Lung (tissue), 11 donors: ENCODE measurements at regions not wholly inside any gene's neighbourhood (a gene's known extent, or its start where the extent isn't known, plus 50 kb on each side); places are given as distances from the start of the nearest gene placed in this dataset.
"Not testable (repeated sequence)": the region's sequence is repeated elsewhere in the genome, so short reads cannot be mapped to it uniquely, and the experiment has no call there.

Experiments
- ATAC-seq: fragments of 200-7000 bp; cut with Tn5 transposase; one replicate; pipeline ENCODE4 v1.9.1; 2020; ENCODE audit warnings: moderate number of reproducible peaks; ENCODE audit not compliant: insufficient read depth, low FRiP score
- DNase-seq, 3 donors: peaks; one replicate each; pipeline ENCODE4 v3.0.0-alpha.2; 2013 to 2017
- H3K27ac ChIP-seq, 2 donors: one replicate each; pipeline ENCODE4 v1.5.1; 2013; ENCODE audit warnings: mild to moderate bottlenecking in 2 of 2, moderate library complexity in 2 of 2, control low read depth in 1 of 2, inconsistent platforms in 1 of 2, low read depth in 1 of 2, low read length in 1 of 2
- H3K27me3 ChIP-seq, 3 donors: one replicate each; pipeline ENCODE4 v1.5.1; 2013; ENCODE audit warnings: low read length in 2 of 3; ENCODE audit not compliant: control insufficient read depth in 3 of 3, insufficient read depth in 3 of 3
- H3K36me3 ChIP-seq, 4 donors: one replicate each; pipeline ENCODE4 v1.5.1; 2013; ENCODE audit warnings: low read length in 4 of 4, mild to moderate bottlenecking in 1 of 4, moderate library complexity in 1 of 4; ENCODE audit not compliant: control insufficient read depth in 4 of 4, insufficient read depth in 4 of 4
- H3K4me1 ChIP-seq, 5 donors: one replicate each; pipeline ENCODE4 v1.5.1; 2013; ENCODE audit warnings: low read length in 5 of 5, mild to moderate bottlenecking in 2 of 5, moderate library complexity in 1 of 5; ENCODE audit not compliant: control insufficient read depth in 5 of 5, insufficient read depth in 5 of 5
- H3K4me3 ChIP-seq: one replicate; pipeline ENCODE4 v1.5.1; 2013; ENCODE audit warnings: mild to moderate bottlenecking, control low read depth, moderate library complexity
- H3K9ac ChIP-seq, 2 donors: one replicate each; pipeline ENCODE4 v1.5.1; 2013; ENCODE audit warnings: low read length in 2 of 2, control low read depth in 1 of 2; ENCODE audit not compliant: insufficient read depth in 1 of 2
- H3K9me3 ChIP-seq, 4 donors: one replicate each; pipeline ENCODE4 v1.5.1; 2013; ENCODE audit warnings: low read length in 3 of 4, mild to moderate bottlenecking in 1 of 4, moderate library complexity in 1 of 4; ENCODE audit not compliant: control insufficient read depth in 4 of 4, insufficient read depth in 3 of 4
- CTCF ChIP-seq: IDR thresholded peaks from 2 replicates; pipeline ENCODE4 v1.5.1; 2012; ENCODE audit warnings: mild to moderate bottlenecking; ENCODE audit errors: control extremely low read depth, extremely low read depth
- WGBS, 2 donors: extraction: QIAGEN DNeasy Blood & Tissue Kit; methylation state at CpG; one replicate each; pipeline ENCODE4 v1.1.7; 2013; 5-methylcytosine and 5-hydroxymethylcytosine counted together
- donor health status: control.
- donor health status: control.
- donor health status: Bipolar disorder and iron deficiency.
- donor health status: healthy.
- donor health status: DM: yes; HTN: yes; CAD: no.

GRCh38 chr11:39327302-39327701 lies 2132.2 kb downstream of the LRRC4C start:
- H3K9me3 ChIP-seq = no peaks in the 10 kb centered on the region
- no peaks in the 10 kb centered on the region for H3K36me3 ChIP-seq
- TF ChIP-seq CTCF = no peak
- H3K4me3 ChIP-seq = no peak overlapping the region
- ATAC-seq (no peak), DNase-seq (peak in 1 of 3 donors; percentile 9)
- no peaks in the 10 kb centered on the region for H3K4me1 ChIP-seq
- WGBS, 2 donors = 46 to 60% methylated on average over 6 of the region's 6 CpGs
- H3K27me3 ChIP-seq = no peaks in the 10 kb centered on the region
- no peak overlapping the region for H3K9ac ChIP-seq
- no peak overlapping the region for H3K27ac ChIP-seq

GRCh38 chr11:39311888-39312287 lies 2147.6 kb downstream of the LRRC4C start:
- not testable (repeated sequence) for H3K4me3 ChIP-seq, DNase-seq, H3K36me3 ChIP-seq, H3K9ac ChIP-seq, ATAC-seq, H3K27me3 ChIP-seq, H3K27ac ChIP-seq, H3K9me3 ChIP-seq, H3K4me1 ChIP-seq
- WGBS, 2 donors = 94 to 95% methylated on average over 20 to 21 of the region's 21 CpGs

- TF ChIP-seq CTCF = no peak
- Histone ChIP-seq H3K9me3 (no peaks in the 10 kb centered on the region), H3K4me1 (no peaks in the 10 kb centered on the region), H3K4me3 (no peak overlapping the region), H3K9ac (no peak overlapping the region), H3K27me3 (no peaks in the 10 kb centered on the region), H3K36me3 (no peaks in the 10 kb centered on the region), H3K27ac (no peak overlapping the region)
- DNase-seq (no peak), ATAC-seq (no peak)
- 62 to 70% methylated on average over 1 of the region's 1 CpG for whole genome bisulfite sequencing, 2 donors
These were observed 2154.9 kb downstream of the LRRC4C start for GRCh38 chr11:39304586-39304985.

- H3K27me3 ChIP-seq = no peaks in the 10 kb centered on the region
- no peak overlapping the region for H3K4me3 ChIP-seq
- ATAC-seq (no peak), DNase-seq (no peak)
- no peak for TF ChIP-seq CTCF
- WGBS, 2 donors = 86% methylated on average over 1 of the region's 1 CpG
- H3K9ac ChIP-seq = no peak overlapping the region
- no peaks in the 10 kb centered on the region for H3K4me1 ChIP-seq
- no peak overlapping the region for H3K27ac ChIP-seq
- H3K36me3 ChIP-seq = no peaks in the 10 kb centered on the region
- H3K9me3 ChIP-seq = no peaks in the 10 kb centered on the region
These were observed 2164.8 kb downstream of the LRRC4C start for GRCh38 chr11:39294648-39295047.
